ENCODE measurements at regions not wholly inside any gene's neighbourhood (a gene's known extent, or its start where the extent isn't known, plus 50 kb on each side); places are given as distances from the start of the nearest gene placed in this dataset.
"Not testable (repeated sequence)": the region's sequence is repeated elsewhere in the genome, so short reads cannot be mapped to it uniquely, and the experiment has no call there.

DNA sequence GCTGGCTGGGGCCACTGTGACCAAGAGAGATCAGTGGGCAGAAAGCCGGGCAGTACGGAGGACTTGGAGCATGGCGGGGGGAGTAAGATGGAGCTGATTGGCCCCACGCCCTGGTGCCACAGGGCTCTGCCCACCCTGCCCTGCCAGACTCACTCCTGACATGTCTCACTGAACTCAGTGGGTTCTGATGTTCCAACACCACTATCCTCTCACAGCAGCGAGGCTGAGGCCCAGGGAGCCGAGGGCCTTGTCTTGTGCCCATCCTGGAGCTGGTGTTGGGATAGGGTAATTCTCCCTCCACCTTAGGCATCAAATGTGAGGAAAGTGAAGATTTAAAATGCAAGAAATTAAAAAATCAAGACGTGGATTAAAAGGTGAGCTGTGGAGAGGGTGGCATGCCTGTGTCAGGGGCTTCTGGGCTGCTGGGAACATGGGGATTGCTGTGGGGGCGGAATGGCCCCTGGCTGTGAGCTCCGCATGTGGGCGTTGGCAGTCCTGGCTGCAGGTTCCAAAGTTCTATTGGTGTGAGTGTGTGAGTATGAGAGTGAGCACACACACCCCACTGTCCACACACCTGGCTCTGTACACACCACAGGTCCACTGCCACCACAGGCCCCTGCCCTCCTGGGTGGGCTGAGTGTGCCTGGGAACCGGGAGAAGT lies 283.5 kb upstream of the HS6ST1 start:
- no peak for DNase-seq

DNA sequence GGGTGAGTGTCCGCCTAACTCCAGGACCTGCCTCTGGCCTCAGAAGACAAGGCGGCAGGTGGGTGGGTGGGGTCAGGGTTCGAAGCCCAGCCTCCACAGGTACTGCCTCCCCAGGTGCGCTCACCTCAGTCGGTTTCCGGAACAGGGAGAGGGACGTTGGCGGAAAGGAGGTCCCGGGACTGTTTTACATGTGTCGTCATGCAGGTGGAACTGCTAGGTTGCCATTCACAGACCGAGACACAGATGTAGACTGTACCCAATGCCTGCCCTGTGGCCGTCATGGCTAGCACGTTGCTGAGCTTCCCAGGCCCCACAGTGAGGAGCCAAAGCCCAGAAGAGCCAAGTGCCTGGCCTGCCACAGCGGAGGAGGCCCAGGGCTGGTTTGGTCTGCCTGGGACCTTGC lies 284.0 kb upstream of the HS6ST1 start:
- no peak for DNase-seq

DNA sequence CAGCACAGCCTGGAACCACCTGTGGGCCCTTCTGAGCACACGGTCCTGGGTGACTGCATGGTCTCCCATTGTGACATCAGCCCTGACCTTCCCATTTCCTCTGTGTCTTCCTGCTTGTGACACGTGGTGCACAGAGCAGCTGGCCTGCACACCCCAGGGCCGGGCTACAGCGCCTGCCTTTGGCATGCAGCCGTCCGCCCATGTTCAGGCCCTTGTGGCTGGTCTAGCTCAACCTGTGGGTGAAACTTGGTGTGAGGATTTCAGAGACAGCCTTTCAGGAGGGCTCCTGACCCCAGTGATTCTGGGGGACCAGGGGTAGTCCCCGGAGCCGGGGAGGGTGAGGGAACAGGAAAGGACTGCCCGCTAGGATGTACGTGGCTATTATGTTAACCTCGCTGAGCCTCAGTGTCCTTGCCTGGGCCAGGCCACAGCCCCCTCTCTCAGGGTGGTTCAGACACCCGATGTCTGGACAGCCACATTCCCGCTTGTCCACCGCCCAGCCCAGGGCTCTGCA lies 284.8 kb upstream of the HS6ST1 start:
- DNase-seq: no peak

DNA sequence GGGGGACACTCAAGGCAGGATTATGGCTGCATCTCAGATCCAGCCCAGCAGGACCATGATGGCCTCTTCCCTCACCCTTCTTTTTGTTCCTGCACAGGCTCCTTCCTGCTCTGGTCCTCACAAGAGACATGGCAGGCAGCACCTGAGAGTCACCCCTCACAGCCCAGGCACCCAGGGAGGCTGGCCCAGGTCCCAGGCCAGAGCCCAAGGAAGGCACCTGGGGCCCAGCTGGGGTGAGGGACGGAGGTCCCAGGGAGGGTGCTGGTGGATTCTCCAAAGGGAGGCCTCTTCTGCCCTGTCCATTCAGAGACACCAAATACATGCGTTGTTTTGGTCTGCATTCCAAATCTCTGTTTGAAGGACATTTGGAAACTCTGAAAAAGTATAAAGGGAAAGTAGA lies 285.4 kb upstream of the HS6ST1 start:
- no peak for DNase-seq

DNA sequence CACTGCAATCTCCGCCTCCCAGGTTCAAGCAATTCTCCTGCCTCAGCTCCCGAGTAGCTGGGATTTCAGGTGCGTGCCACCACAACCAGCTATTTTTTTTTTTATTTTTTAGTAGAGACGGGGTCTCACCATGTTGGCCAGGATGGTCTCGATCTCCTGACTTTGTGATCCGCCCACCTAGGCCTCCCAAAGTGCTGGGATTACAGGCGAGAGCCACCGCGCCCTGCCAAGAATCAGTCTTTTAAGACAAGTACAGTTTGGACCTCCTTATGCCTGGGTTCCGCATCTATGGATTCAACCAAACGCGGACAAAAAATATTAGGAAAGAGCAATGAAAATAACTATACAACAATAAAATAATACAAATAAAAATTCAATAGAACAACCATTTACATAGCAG lies 285.9 kb upstream of the HS6ST1 start:
- DNase-seq: not testable (repeated sequence)

DNA sequence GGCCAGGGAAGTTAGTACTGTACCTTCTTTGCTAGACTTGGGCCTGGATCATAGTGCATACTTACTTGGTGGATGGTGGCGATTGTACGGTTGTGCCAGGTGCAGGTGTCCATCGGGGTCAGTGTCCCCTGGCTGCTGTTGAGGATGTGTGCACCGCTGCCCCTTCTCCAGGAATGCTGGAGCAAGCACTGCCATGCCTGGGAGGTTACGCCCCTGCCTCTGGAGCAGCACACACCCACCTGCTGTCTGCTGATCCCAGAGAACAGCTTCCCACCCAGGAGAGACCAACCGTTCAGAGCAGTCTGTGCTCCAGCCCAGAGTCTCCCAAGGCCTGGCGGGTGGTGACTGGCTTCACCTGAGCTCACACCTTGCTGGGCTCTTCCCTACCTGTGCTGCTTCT lies 286.8 kb upstream of the HS6ST1 start:
- DNase-seq: no peak

DNA sequence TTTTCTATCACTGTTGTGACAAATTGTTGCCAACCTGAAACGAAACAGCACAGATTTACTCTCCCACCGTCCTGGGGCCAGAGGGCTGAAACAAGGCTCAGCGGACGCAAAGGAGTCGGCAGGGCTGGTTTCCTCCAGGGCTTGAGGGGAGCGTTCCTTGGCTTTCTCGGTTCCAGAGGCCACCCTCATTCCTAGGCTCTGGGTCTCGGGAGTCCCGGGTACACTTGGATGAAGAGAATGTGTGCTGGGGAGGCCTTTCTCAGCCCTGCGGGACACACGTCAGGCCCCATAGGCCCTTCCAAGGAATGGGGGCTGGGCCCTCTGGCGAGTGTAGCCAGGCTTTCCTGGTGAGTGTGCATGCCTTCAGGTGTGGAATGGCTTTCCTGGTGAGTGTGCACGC lies 287.3 kb upstream of the HS6ST1 start:
- DNase-seq: no peak

DNA sequence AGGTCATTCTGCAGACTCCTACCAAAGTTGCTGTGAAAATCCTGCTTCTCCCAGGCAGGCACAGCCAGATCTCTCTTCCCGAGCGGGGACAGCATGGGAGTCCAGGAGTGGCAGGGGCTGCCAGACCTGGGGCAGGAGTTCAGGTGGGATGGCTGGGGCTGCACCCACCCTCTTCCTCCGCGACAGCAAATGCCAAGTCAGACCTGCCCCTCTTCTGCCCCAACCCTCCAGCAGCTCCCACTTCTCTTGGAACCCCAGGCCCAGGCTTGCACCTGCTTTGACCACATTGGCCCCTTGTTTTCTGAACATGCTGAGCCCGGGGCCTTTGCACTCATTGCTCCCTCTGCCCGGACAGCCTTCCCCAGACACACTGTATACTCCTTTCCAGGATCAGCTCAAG lies 288.2 kb upstream of the HS6ST1 start:
- DNase-seq: no peak

DNA sequence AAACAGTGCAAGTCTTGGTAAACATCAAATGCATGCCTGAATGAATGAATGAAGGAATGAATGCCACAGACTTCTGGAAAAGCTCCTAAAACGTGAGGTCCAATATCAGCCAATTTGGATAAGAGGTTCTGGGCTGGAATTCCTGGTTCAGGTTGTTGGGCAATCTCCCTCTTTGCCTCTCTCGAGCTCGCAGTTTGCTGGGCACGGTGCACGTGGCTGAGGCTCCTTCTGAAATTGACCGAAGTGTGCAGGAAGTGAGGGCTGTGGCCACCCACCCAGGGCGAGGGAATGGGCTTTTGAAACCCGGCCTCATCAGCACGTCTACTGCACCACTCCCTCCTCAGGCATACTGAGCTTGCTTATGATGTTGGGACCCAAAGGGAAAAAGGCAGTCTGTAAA lies 288.8 kb upstream of the HS6ST1 start:
- no peak for DNase-seq

DNA sequence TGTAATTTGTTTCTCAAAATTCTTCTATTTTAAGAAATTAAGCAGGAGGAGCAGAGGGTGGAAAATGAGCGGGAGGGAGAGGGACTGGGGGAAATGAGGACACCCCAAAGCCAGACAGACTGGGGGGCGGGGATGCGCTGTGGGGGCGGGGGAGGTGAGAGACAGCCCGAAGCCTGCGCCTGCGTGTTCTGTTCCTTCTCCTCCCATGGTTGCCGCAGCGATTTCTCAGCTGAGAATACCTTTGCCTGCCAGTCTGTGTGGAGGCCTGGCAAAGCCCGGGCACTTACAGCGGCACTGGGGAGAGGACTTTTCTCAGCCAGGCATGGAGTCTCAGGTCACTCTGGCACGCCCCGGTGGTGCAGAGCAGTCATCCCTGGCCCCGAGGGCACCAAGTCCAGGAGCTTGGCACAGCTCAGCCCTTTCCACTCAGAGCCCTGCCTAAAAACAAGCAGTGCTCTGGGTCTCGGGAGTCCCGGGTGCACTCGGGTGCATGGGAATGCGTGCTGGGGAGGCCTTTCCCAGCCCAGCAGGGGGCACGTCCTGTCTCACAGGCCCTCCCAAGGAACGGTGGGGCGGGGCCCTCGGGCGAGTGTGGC lies 289.3 kb upstream of the HS6ST1 start:
- no peak for DNase-seq

DNA sequence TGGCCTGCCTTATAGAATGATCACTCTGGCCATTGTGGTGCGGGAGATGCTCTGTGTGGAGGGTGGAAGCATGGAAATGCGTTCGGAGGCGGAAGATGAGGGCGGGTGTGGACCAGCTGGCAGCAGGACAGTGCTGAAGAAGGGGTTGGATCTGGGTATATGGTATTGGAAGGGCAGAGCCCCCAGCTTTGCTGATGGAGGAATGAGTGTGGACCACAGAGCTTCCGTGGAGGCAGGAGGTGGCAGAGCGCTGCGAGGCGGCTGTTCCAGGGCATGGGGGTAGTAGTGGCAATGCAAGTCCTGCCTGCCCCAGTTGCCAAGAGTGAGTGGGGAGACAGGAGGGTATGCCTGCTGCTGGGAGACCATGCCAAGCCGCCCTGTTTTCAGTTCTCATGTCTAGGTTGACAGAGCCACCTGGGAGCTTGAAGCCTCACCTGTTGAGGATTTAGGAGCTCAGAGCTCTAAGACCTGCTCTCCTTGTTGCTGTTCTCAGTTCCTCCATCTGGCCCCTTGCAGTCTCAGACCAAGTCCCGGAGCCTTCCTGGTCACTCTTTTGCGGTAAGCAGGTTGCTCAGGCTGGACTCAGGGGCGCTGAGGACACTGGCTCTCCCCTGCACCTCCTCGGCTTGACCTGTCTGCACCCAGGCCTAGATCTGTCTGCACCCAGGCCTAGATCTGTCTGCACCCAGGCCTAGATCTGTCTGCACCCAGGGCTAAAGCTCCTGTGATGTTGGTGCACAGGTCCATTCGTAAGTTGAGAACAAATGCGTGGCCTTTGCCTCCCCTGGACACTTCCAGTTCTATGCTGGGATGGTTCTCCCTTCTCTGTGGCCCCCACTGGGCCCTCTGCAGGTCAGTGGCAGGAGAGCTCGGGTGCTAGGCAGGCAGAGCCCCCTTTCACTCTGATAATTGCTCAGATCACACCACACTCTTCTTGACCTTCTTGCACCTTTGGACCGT lies 290.5 kb upstream of the HS6ST1 start:
- DNase-seq: no peak

DNA sequence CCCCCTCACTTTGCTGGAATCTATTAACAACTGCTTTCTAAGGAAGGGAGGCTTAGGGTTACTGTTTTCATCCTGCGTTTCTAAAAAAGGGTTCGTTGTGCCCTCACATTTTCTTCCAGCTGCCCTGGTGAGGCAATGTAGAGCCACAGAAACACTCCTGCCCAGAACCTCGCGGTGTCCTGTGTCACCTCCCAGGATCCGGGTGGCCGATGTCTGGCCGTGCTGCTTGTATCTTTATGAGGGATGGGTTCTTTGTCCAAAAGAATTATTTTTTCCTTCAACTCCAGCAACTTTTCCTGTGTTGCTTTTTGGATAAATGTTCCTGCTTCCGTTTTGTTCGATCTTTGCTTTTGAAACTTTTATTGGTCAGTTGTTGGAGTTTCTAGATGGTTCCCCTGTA lies 291.8 kb upstream of the HS6ST1 start:
- DNase-seq: no peak

DNA sequence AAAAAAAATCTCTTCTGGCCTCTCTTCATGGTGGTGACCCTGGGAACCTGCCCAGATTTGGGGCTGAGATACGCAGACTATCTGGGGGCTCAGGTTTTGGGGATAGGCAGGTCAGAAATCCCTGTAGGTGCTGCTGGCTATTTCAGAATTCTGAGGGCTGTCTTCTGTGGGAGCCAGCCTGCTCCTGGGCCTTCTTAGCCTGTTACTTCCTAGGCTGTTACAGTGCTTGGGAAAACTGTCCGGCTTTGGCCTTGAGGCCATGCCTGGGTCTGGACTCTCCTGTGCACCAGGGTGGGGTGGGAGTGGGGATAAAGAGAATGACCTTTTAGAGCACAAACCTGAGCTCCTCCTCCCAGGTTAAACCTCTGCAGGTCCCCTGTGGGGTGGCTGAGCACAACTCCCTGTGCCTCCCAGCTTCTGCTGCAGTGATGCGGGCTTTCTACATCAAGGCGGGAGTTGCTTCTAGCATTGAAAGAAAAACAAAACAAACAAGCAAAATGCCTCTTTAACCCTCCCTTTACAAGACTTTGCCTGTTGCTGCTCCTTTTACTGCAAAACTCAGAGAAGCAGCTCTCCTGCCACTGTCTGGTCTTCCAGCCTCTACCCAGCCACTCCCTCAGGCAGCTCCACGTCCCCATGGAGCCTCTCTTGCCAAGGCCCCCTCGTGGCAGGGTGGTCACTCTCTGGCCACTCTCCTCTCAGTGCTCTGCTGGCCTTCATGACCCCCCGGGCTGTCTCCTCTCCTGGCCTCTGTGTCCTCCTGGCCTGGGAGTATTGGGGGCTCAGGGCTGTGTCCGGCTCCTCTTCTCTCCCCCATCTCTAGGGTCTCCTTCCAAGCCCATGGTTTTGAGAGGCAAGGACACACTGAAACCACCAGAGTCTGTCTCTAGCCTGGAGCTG lies 293.0 kb upstream of the HS6ST1 start:
- DNase-seq: no peak

DNA sequence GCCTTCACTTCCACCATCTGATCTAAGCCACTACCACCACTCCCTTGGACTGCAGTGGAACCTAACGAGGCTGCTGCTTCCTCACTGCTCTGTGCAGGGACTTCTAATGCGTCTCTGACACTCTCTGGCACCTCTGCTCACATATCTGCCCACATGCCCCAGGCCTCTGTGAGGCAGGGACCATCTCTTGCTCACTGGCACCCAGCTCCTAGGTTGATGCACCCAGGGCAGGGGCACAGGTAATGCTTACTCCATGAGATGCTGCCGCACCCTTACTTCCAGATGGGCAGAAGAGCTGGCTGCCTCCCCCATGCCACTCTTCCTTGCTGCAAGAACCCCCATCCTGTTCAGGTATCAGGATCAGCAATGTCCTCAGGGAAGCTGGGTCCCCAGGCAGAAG lies 294.0 kb upstream of the HS6ST1 start:
- no peak for DNase-seq

DNA sequence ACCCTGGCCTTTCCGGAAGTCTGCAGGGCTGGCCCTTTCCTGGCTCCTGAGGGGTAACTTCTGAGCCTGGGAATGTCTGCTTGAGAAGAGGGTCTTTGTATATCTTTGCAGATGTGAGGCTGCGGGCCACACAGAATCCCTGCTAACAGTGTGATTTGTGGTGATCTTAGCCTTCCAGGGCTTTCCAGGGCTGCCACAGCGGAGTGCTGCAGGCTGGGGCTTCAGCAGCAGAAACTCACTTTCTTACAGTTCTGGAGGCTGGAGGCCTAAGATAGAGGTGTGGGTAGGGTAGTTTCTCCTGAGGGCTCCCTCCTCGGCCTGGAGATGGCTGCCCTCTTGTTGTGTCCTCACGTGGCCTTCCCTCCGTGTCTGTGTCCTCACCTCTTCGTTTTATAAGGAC lies 294.7 kb upstream of the HS6ST1 start:
- no peak for DNase-seq

DNA sequence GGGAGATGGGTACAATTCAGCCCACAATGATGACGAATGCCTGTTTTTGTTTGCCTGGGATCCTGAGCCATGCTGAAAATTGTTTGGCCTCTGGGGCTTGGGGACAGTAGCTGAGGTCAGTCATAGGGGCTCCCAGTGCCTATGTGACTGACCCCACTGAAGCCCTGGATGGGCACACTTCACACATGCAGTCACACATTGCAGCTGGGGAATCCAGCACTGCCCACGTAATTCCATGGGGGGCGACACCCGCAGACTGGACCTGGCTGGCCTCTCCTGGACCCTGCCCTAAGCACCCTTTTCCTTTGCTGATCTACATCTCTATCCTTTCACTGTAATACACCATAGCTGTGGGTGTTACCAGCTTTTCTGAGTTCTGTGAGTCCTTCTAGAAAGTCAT lies 295.2 kb upstream of the HS6ST1 start:
- DNase-seq: no peak

DNA sequence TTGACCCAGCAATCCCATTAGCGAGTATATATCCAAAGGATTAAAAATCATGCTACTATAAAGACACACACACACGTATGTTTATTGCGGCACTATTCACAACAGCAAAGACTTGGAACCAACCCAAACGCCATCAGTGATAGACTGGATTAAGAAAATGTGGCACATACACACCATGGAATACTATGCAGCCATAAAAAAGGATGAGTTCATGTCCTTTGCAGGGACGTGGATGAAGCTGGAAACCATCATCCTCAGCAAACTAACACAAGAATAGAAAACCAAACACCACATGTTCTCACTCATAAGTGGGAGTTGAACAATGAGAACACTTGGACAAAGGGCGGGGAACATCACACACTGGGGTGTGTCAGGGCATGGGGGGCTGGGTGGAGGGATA lies 296.2 kb upstream of the HS6ST1 start:
- not testable (repeated sequence) for DNase-seq

DNA sequence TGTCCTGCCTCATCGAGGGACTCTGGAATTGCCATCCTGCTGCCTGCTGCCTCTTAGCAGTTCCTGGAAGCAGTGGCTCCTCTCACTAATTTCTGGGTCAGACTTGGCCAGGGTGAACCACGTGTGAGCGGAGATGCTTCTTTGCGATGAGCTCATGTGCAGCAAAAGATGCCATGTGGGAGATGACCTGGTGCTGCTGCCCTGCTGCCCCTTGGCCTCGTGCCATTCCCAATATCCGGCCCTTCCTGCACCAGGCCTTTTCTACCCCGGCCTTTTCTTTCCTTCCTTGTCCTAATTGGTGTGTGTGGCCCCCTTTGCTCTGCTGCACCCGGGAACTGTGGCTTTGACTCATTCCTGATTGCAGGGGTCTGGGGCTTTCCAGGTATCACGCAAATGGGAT lies 296.9 kb upstream of the HS6ST1 start:
- no peak for DNase-seq

DNA sequence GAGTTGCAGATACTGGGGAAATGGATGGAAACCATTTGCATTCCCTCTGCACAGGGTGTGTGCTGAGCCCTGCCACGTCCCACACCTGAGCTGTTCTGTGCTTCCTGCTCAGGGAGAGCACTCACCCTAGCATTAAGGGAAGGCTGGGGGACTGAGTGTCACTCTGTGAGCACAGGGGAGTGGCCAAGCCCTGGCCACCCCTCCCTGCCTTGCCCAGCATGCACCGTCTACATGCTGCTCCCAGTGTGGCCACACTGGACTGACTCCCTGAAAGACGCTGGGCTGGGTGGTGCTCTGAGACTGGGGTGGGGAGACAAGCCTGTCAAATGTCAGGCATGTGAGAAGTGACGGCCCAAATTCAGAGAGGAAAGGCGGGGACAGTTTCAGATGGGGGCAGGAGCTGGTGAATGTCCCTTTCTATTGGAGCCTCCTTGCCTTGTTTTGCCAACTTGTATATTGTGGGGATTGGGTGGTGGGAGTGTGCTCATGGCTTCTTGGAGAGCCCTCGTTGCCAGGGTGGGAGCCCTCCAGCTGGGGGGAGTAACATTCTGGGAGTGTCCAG lies 298.4 kb upstream of the HS6ST1 start:
- DNase-seq: no peak

DNA sequence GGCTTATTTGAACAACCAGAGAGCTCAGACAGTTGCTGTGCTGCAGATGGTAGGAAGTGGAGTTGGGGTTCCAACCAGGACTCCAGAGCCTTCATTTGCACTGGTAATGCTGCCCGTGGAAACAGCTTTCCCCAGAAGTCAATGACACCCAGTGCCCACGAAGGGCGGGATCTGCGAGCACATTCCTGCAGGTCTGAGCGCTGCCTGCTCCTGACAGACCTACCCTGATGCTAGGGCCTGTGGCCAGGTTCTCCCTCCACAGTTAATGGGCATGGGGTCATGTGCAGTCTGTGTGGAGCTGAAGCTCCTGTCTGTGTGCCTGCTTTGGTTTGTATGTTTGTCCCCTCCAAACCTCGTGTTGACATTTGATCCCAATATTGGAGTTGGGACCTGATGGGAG lies 299.0 kb upstream of the HS6ST1 start:
- no peak for DNase-seq

DNA sequence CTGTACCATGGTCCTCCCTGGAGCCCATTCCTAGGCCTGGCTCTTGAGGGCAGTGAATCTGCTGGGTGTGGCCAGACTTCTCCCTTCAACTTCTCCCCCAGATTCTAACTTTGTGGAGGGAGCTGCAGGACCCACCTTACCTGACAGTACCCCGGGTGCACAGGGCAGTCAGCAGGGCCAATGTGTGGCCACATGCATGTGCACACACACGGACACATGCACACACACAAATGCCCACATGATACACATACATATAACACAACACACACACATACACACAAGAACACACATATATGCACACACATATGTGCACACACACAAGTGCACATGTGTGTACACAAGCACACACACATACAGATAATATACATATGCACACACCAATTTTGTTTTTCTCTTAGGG lies 300.0 kb upstream of the HS6ST1 start:
- DNase-seq: no peak

Measured in activated CD8-positive, alpha-beta memory T cell treated with anti-CD3 and anti-CD28 coated beads for 24 hours (primary cell).